ENCODE measurements at regions not wholly inside any gene's neighbourhood (a gene's known extent, or its start where the extent isn't known, plus 50 kb on each side); places are given as distances from the start of the nearest gene placed in this dataset.

DNA sequence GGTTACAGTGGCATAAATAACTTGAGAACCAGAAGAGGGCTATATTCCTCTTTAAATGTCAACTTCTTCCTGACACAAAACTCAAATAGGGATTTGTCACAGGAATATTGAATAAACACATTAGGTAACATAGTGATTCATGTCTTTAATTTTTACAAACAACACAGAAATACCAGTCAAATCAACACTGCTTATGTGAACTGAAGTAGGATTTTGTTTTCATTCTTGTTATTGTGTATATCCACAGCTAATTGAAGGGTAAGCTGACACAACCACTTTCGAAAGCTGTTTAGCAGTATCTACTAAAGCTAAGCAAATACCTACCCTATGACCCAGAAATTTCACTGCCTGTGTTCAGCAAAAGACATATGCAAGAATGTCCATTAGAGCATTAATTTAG, 120.4 kb upstream of the EOLA2 start:
- TF ChIP-seq, protein P1, sequence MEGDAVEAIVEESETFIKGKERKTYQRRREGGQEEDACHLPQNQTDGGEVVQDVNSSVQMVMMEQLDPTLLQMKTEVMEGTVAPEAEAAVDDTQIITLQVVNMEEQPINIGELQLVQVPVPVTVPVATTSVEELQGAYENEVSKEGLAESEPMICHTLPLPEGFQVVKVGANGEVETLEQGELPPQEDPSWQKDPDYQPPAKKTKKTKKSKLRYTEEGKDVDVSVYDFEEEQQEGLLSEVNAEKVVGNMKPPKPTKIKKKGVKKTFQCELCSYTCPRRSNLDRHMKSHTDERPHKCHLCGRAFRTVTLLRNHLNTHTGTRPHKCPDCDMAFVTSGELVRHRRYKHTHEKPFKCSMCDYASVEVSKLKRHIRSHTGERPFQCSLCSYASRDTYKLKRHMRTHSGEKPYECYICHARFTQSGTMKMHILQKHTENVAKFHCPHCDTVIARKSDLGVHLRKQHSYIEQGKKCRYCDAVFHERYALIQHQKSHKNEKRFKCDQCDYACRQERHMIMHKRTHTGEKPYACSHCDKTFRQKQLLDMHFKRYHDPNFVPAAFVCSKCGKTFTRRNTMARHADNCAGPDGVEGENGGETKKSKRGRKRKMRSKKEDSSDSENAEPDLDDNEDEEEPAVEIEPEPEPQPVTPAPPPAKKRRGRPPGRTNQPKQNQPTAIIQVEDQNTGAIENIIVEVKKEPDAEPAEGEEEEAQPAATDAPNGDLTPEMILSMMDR (IDR thresholded peaks at IDR 0.05 in 8 of 11, conservative IDR thresholded peaks at IDR 0.05 in 3 of 11), result no peak
- TF ChIP-seq POLR2A (IDR thresholded peaks at IDR 0.05), result no peak

Data from spleen (tissue), 7 donors.